Coronary artery (tissue), 2 donors: ENCODE measurements at regions not wholly inside any gene's neighbourhood (a gene's known extent, or its start where the extent isn't known, plus 50 kb on each side); places are given as distances from the start of the nearest gene placed in this dataset.

Source experiments
- DNase-seq: peaks from one replicate; pipeline ENCODE4 v3.0.0-alpha.2; 2017; ENCODE audit warnings: low spot score
- H3K27ac ChIP-seq, 2 donors: fragments of 200-600 bp; sonication (generic); one replicate each; pipeline ENCODE4 v1.5.1; 2016 to 2019
- H3K4me3 ChIP-seq: fragments of 200-600 bp; sonication (generic); 2 replicates; pipeline ENCODE4 v1.5.1; 2016; ENCODE audit warnings: mild to moderate bottlenecking, moderate library complexity
- CTCF ChIP-seq: fragments of 200-600 bp; sonication (generic); IDR thresholded peaks from one replicate; pipeline ENCODE4 v1.5.1; 2019; ENCODE audit warnings: antibody characterized with exemption

DNA sequence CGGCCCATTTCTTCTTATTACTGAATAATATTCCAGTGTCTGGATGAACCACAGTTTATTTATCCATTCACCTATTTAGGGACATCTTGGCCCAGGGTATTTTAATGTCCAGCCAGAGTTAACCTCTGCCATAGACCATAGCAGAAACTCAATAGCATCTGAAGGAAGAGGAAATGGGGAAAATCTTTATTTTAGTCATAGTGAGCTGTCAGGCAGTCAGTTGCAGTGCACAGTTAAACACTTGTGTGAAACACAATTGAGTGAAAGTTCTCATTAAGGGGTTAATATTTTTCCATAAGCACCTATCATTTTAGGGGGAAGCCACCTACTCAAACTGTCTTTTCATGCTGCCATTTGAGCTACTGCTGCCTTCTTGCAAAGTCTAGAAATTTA lies 197.3 kb upstream of the PPFIA2 start:
- Histone ChIP-seq H3K27ac (no peak overlapping the region), H3K4me3 (no peak overlapping the region)
- DNase-seq = no peak
- TF ChIP-seq CTCF = no peak

- TF ChIP-seq CTCF = no peak
- no peak for DNase-seq
- no peak overlapping the region for H3K27ac ChIP-seq
- H3K4me3 ChIP-seq = no peak overlapping the region
Observed at GRCh38 chr12:81953541-81953940, 194.4 kb upstream of the PPFIA2 start.

DNA sequence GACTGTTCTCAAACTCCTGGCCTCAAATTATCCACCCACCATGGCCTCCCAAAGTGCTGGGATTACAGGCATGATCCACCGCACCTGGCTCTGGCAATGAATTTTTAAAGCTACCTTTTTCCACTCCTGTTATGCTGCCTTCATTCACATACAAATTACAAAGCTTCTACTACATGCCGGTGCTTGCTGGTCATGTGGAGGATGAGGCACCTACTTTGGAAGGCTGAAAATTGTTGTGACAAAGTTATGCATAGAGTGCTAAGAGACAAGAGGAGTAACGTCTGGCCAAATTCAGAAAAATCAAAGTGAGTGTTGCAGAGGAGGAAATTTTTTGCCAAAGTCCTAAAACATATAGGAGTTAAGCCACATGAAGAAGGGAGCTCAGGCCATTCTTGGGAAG lies 191.7 kb upstream of the PPFIA2 start:
- Histone ChIP-seq H3K4me3 (no peak overlapping the region), H3K27ac (no peak overlapping the region)
- TF ChIP-seq CTCF = no peak
- DNase-seq = no peak

DNA sequence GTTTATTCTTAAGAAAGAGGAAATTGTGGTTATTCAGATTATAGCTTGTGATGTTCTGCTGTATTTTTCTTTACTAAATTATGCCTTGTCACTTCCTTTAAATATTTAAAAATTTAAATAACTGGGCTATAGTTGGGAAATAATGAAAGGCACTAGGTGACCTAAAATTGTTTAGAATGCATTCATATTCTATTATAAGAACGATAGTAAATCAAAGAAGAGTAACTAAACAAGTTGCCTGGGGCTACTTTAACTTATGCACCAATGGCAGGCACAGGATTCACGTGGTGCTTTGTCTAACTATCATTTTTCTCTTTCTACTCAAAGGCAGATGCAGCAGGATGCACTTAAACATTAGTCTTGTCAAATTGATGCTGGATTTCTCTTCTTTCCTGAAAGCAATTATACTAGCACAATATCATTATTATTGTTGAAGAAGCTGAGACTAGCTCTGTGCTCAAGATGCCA lies 190.7 kb upstream of the PPFIA2 start:
- no peak overlapping the region for H3K27ac ChIP-seq
- TF ChIP-seq CTCF = no peak
- no peak for DNase-seq
- no peak overlapping the region for H3K4me3 ChIP-seq

GRCh38 chr12:81949416-81949815 lies 190.3 kb upstream of the PPFIA2 start:
- DNase-seq = no peak
- Histone ChIP-seq H3K27ac (no peak overlapping the region), H3K4me3 (no peak overlapping the region)
- TF ChIP-seq CTCF = no peak

DNA sequence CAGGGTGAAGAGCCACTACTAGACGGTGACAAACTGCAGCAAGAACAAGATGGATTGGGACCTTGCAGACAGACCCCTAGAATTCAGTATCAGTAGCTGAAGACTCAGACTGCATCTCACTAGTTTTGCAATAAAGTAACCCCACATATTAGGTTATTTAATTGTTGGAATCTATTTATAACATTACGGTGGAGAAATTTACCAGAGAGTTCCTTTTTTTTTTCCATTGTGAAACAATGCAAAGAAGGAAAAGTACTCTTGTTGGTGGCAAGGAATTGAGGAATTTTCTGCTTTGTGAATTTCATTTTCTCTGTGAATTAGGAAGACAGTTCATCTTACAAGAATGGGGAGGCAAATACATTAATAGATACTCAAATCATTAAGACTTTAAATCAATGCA lies 185.7 kb upstream of the PPFIA2 start:
- no peak for TF ChIP-seq CTCF
- no peak overlapping the region for H3K4me3 ChIP-seq
- no peak for DNase-seq
- H3K27ac ChIP-seq = no peak overlapping the region

DNA sequence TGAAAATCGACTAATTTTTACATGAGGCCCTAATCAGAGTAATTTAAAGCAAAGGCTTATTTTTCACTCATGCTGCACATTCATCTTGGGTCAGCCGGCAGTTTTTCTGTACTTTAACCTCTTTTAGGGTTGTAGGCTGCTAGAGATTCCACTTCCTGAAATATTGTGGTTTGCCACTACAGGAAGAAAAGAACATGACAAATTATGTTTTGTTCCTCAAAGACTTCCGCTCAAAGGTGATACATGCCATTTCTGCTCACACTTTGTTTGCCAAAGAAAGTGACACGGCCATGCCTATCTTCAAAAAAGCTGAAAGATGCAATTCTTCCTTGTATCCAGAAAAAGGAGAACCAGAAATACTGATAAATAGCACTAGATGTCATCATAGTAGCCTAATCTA lies 183.4 kb upstream of the PPFIA2 start:
- no peak for DNase-seq
- Histone ChIP-seq H3K27ac (no peak overlapping the region), H3K4me3 (no peak overlapping the region)
- no peak for TF ChIP-seq CTCF
